Esophagus squamous epithelium (tissue), 4 donors: ENCODE measurements at regions not wholly inside any gene's neighbourhood (a gene's known extent, or its start where the extent isn't known, plus 50 kb on each side); places are given as distances from the start of the nearest gene placed in this dataset.

ENCODE experiments used
- POLR2A ChIP-seq, 4 donors: fragments of 450-650 bp; IDR thresholded peaks; one replicate each; pipeline ENCODE4 v1.6.1; 2017; ENCODE audit warnings: antibody characterized with exemption in 4 of 4, mild to moderate bottlenecking in 4 of 4, moderate library complexity in 3 of 4
- TF ChIP-seq, protein P1 (sequence below), 6 experiments: fragments of 450-650 bp in 4 of 6; fragments of 200-600 bp in 2 of 6; sonication (generic) in 2 of 6; IDR thresholded peaks; one replicate each; pipeline ENCODE4 v1.5.1; 2016 to 2019; ENCODE audit warnings: antibody characterized with exemption in 6 of 6, mild to moderate bottlenecking in 4 of 6, moderate library complexity in 4 of 6

DNA sequence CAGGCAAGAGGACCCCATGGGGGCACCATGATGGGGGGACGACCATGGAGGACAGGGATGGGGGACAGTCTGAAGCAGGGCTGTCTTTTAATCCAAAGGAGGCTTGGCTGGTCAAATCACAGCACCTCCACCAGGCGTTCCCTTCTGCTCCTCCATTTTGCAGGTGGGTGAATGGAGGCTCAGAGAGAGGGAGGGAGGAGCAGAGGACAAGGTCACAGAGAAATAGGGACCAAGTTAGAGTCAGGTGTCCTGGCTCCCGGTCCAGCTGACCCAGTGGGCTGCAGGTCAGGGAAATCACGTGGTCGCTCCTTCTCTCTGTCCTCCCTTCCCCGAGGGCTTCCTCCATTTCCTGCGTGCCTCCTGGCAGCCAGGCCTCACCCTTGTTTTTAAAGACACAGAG lies 156.4 kb upstream of the SMIM23 start:
- TF ChIP-seq, protein P1, sequence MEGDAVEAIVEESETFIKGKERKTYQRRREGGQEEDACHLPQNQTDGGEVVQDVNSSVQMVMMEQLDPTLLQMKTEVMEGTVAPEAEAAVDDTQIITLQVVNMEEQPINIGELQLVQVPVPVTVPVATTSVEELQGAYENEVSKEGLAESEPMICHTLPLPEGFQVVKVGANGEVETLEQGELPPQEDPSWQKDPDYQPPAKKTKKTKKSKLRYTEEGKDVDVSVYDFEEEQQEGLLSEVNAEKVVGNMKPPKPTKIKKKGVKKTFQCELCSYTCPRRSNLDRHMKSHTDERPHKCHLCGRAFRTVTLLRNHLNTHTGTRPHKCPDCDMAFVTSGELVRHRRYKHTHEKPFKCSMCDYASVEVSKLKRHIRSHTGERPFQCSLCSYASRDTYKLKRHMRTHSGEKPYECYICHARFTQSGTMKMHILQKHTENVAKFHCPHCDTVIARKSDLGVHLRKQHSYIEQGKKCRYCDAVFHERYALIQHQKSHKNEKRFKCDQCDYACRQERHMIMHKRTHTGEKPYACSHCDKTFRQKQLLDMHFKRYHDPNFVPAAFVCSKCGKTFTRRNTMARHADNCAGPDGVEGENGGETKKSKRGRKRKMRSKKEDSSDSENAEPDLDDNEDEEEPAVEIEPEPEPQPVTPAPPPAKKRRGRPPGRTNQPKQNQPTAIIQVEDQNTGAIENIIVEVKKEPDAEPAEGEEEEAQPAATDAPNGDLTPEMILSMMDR (IDR thresholded peaks at IDR 0.05) = no peak
- no peak for TF ChIP-seq POLR2A (IDR thresholded peaks at IDR 0.05)
